Mammary epithelial cell (primary cell): ENCODE measurements at regions not wholly inside any gene's neighbourhood (a gene's known extent, or its start where the extent isn't known, plus 50 kb on each side); places are given as distances from the start of the nearest gene placed in this dataset.

Source experiments
- CTCF ChIP-seq, 2 donors: IDR thresholded peaks in 1 of 2; conservative IDR thresholded peaks in 1 of 2; 2 replicates each; pipeline ENCODE4 v1.5.1; 2011 to 2012; ENCODE audit warnings: inconsistent platforms in 2 of 2, low read length in 2 of 2, mild to moderate bottlenecking in 2 of 2, control low read depth in 1 of 2, low read depth in 1 of 2; ENCODE audit not compliant: insufficient read depth in 1 of 2; ENCODE audit errors: extremely low read depth in 1 of 2
- EZH2 ChIP-seq: IDR thresholded peaks from 2 replicates; pipeline ENCODE4 v1.6.1; 2012; ENCODE audit warnings: low read length, inconsistent platforms, borderline replicate concordance

GRCh38 chr21:43333298-43334062, 93.5 kb downstream of the SIK1 start:
- TF ChIP-seq CTCF (conservative IDR thresholded peaks at IDR 0.05 in 1 of 2, IDR thresholded peaks at IDR 0.05 in 1 of 2; ENCODE audit: extremely low read depth in 1 of 2, insufficient read depth in 1 of 2, low read depth in 1 of 2, low read length in 2 of 2) (peak in 1 of 2 donors; percentile 11), EZH2 (no peak)
